ENCODE measurements at regions not wholly inside any gene's neighbourhood (a gene's known extent, or its start where the extent isn't known, plus 50 kb on each side); places are given as distances from the start of the nearest gene placed in this dataset.

GRCh38 chr3:148083526-148084182 lies 614.0 kb upstream of the AGTR1 start:
- H3K4me1 ChIP-seq, result no peaks in the 10 kb centered on the region
- WGBS, 2 donors, result 51 to 63% methylated on average over 8 of the region's 8 CpGs
- H3K27me3 ChIP-seq, result no peaks in the 10 kb centered on the region
- no peak overlapping the region for H3K4me3 ChIP-seq
- DNase-seq (no peak), ATAC-seq (ENCODE audit: low FRiP score in 2 of 2) (no peak)
- TF ChIP-seq CTCF (IDR thresholded peaks at IDR 0.05), result no peak
- TF ChIP-seq EP300 (IDR thresholded peaks at IDR 0.05), result no peak
- no peak for TF ChIP-seq POLR2AphosphoS5 (IDR thresholded peaks at IDR 0.05)
- TF ChIP-seq POLR2A (IDR thresholded peaks at IDR 0.05), result no peak
- no peaks in the 10 kb centered on the region for H3K36me3 ChIP-seq
- H3K9me3 ChIP-seq, result no peaks in the 10 kb centered on the region
- H3K27ac ChIP-seq, result no peak overlapping the region

- Histone ChIP-seq H3K27ac (no peak overlapping the region), H3K36me3 (no peaks in the 10 kb centered on the region), H3K9me3 (no peaks in the 10 kb centered on the region), H3K4me3 (no peak overlapping the region), H3K4me1 (no peaks in the 10 kb centered on the region), H3K27me3 (no peaks in the 10 kb centered on the region)
- ATAC-seq (ENCODE audit: low FRiP score in 2 of 2) (no peak), DNase-seq (no peak)
- WGBS, 2 donors, result 67 to 69% methylated on average over 4 of the region's 4 CpGs
- TF ChIP-seq EP300 (IDR thresholded peaks at IDR 0.05) (no peak), POLR2A (IDR thresholded peaks at IDR 0.05) (no peak), POLR2AphosphoS5 (IDR thresholded peaks at IDR 0.05) (no peak), CTCF (IDR thresholded peaks at IDR 0.05) (no peak)
Measured at GRCh38 chr3:148084931-148085330, 612.8 kb upstream of the AGTR1 start.

- DNase-seq, result no peak
- H3K27ac ChIP-seq, result no peak overlapping the region
- no peak for ATAC-seq (ENCODE audit: low FRiP score in 2 of 2)
- TF ChIP-seq CTCF (IDR thresholded peaks at IDR 0.05) (no peak), EP300 (IDR thresholded peaks at IDR 0.05) (no peak), POLR2AphosphoS5 (IDR thresholded peaks at IDR 0.05) (no peak), POLR2A (IDR thresholded peaks at IDR 0.05) (no peak)
- no peaks in the 10 kb centered on the region for H3K4me1 ChIP-seq
- 86 to 90% methylated on average over 6 of the region's 6 CpGs for WGBS, 2 donors
- H3K36me3 ChIP-seq, result no peaks in the 10 kb centered on the region
- H3K27me3 ChIP-seq, result no peaks in the 10 kb centered on the region
- H3K4me3 ChIP-seq, result no peak overlapping the region
- no peaks in the 10 kb centered on the region for H3K9me3 ChIP-seq
Measured at GRCh38 chr3:148087601-148088371, 609.9 kb upstream of the AGTR1 start.

- Histone ChIP-seq H3K36me3 (no peaks in the 10 kb centered on the region), H3K4me1 (no peaks in the 10 kb centered on the region), H3K27me3 (no peaks in the 10 kb centered on the region), H3K9me3 (no peaks in the 10 kb centered on the region), H3K4me3 (no peak overlapping the region), H3K27ac (no peak overlapping the region)
- ATAC-seq (ENCODE audit: low FRiP score in 2 of 2) (no peak), DNase-seq (no peak)
- TF ChIP-seq POLR2AphosphoS5 (IDR thresholded peaks at IDR 0.05) (no peak), POLR2A (IDR thresholded peaks at IDR 0.05) (no peak), CTCF (IDR thresholded peaks at IDR 0.05) (no peak), EP300 (IDR thresholded peaks at IDR 0.05) (no peak)
Measured at GRCh38 chr3:148089171-148089570, 608.5 kb upstream of the AGTR1 start.
